Endothelial cell of umbilical vein (primary cell): ENCODE measurements at regions not wholly inside any gene's neighbourhood (a gene's known extent, or its start where the extent isn't known, plus 50 kb on each side); places are given as distances from the start of the nearest gene placed in this dataset.

Source experiments
- CTCF ChIP-seq, 2 donors: IDR thresholded peaks; 1 replicate in 1 of 2; 2 replicates in 1 of 2; pipeline ENCODE4 v1.5.1; 2011; ENCODE audit warnings: low read length in 2 of 2, mild to moderate bottlenecking in 2 of 2, moderate library complexity in 2 of 2, control low read depth in 1 of 2, inconsistent platforms in 1 of 2, low read depth in 1 of 2; ENCODE audit not compliant: insufficient read depth in 1 of 2; ENCODE audit errors: extremely low read depth in 1 of 2
- EZH2 ChIP-seq: IDR thresholded peaks from 2 replicates; pipeline ENCODE4 v1.6.1; 2012; ENCODE audit warnings: borderline replicate concordance, low read depth, mild to moderate bottlenecking, moderate library complexity, low read length, inconsistent platforms; ENCODE audit not compliant: severe bottlenecking
- JUN ChIP-seq: IDR thresholded peaks from 2 replicates; pipeline ENCODE4 v1.6.1; 2011; ENCODE audit warnings: borderline replicate concordance, low read depth; ENCODE audit not compliant: insufficient read length, insufficient read depth
- POLR2A ChIP-seq: IDR thresholded peaks from 2 replicates; pipeline ENCODE4 v1.6.1; 2012; ENCODE audit warnings: low read depth, mild to moderate bottlenecking, control low read depth, low read length
- POLR2AphosphoS5 ChIP-seq: IDR thresholded peaks from 2 replicates; pipeline ENCODE4 v1.6.1; 2012; ENCODE audit warnings: low read depth, mild to moderate bottlenecking, control low read depth, low read length, moderate library complexity; ENCODE audit not compliant: insufficient read depth
- TF ChIP-seq, protein P1 (sequence below): IDR thresholded peaks from 2 replicates; pipeline ENCODE4 v1.6.1; 2011; ENCODE audit not compliant: insufficient read depth, insufficient read length

GRCh38 chr22:47927648-47928210, 1165.3 kb downstream of the TBC1D22A start:
- TF ChIP-seq CTCF (IDR thresholded peaks at IDR 0.05; ENCODE audit: extremely low read depth in 1 of 2, insufficient read depth in 1 of 2, low read depth in 1 of 2, low read length in 2 of 2) (no peak), POLR2AphosphoS5 (no peak), POLR2A (no peak), EZH2 (no peak), JUN (no peak)
- TF ChIP-seq, protein P1, sequence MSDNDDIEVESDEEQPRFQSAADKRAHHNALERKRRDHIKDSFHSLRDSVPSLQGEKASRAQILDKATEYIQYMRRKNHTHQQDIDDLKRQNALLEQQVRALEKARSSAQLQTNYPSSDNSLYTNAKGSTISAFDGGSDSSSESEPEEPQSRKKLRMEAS = no peak
